ENCODE measurements at regions not wholly inside any gene's neighbourhood (a gene's known extent, or its start where the extent isn't known, plus 50 kb on each side); places are given as distances from the start of the nearest gene placed in this dataset.

- TF ChIP-seq CTCF (IDR thresholded peaks at IDR 0.05): no peak
- TF ChIP-seq POLR2A (IDR thresholded peaks at IDR 0.05): no peak
These were observed 196.9 kb downstream of the C3orf38 start for GRCh38 chr3:88346643-88347042.

All from breast epithelium (tissue), 3 donors.